Keratinocyte (primary cell): ENCODE measurements at regions not wholly inside any gene's neighbourhood (a gene's known extent, or its start where the extent isn't known, plus 50 kb on each side); places are given as distances from the start of the nearest gene placed in this dataset.

ENCODE experiments used
- DNase-seq: peaks from one replicate; pipeline ENCODE4 v3.0.0-alpha.2; 2011; ENCODE audit warnings: low read depth, missing footprints, low spot score
- FAIRE-seq: peaks from 2 replicates; lab custom pipeline; 2011; peaks lifted over from hg19 to GRCh38; lab: Jason Lieb, UNC
- H2AFZ ChIP-seq: 2 replicates; pipeline ENCODE4 v1.6.0; 2012; ENCODE audit warnings: low read length, control low read depth, inconsistent platforms; ENCODE audit not compliant: control insufficient read depth
- H3K27ac ChIP-seq: 2 replicates; pipeline ENCODE4 v1.5.1; 2011; ENCODE audit warnings: low read length; ENCODE audit not compliant: control insufficient read depth, insufficient read depth
- H3K27me3 ChIP-seq: 3 replicates; pipeline ENCODE4 v1.6.0; 2011; ENCODE audit warnings: low read length; ENCODE audit not compliant: control insufficient read depth, insufficient read depth; ENCODE audit errors: extremely low read depth
- H3K36me3 ChIP-seq, 2 experiments: 2 replicates in 1 of 2; 3 replicates in 1 of 2; pipeline ENCODE4 v1.5.1; 2011; ENCODE audit warnings: low read length in 2 of 2, mild to moderate bottlenecking in 1 of 2; ENCODE audit not compliant: control insufficient read depth in 2 of 2, insufficient read depth in 2 of 2; ENCODE audit errors: extremely low read depth in 1 of 2
- H3K4me1 ChIP-seq: 3 replicates; pipeline ENCODE4 v1.5.1; 2011; ENCODE audit warnings: low read length; ENCODE audit not compliant: control insufficient read depth, insufficient read depth; ENCODE audit errors: extremely low read depth
- H3K4me2 ChIP-seq: 3 replicates; pipeline ENCODE4 v1.6.0; 2011; ENCODE audit warnings: low read depth, low read length; ENCODE audit not compliant: control insufficient read depth, insufficient read depth; ENCODE audit errors: extremely low read depth
- H3K4me3 ChIP-seq, 3 experiments: fragments of 200-600 bp in 1 of 3; sonication (generic) in 1 of 3; 2 replicates in 2 of 3; 3 replicates in 1 of 3; pipeline ENCODE4 v1.5.1; 2011 to 2016; ENCODE audit warnings: low read length in 3 of 3, mild to moderate bottlenecking in 3 of 3, control low read depth in 2 of 3, inconsistent platforms in 1 of 3, low read depth in 1 of 3, mixed read lengths in 1 of 3, mixed run types in 1 of 3, moderate library complexity in 1 of 3; ENCODE audit not compliant: control insufficient read depth in 2 of 3, insufficient read depth in 2 of 3; ENCODE audit errors: extremely low read depth in 1 of 3
- H3K79me2 ChIP-seq: 2 replicates; pipeline ENCODE4 v1.6.0; 2012; ENCODE audit warnings: low read length; ENCODE audit not compliant: control insufficient read depth, insufficient read depth
- H3K9ac ChIP-seq: 3 replicates; pipeline ENCODE4 v1.6.0; 2011; ENCODE audit warnings: low read length; ENCODE audit not compliant: control insufficient read depth, insufficient read depth; ENCODE audit errors: extremely low read depth
- H3K9me1 ChIP-seq: 3 replicates; pipeline ENCODE4 v1.6.0; 2011; ENCODE audit warnings: low read length; ENCODE audit not compliant: control insufficient read depth, insufficient read depth; ENCODE audit errors: extremely low read depth
- H3K9me3 ChIP-seq: 2 replicates; pipeline ENCODE4 v1.5.1; 2012; ENCODE audit warnings: low read depth, low read length; ENCODE audit not compliant: control insufficient read depth
- H4K20me1 ChIP-seq: 3 replicates; pipeline ENCODE4 v1.6.0; 2011; ENCODE audit warnings: low read length; ENCODE audit not compliant: control insufficient read depth, insufficient read depth; ENCODE audit errors: extremely low read depth
- EZH2 ChIP-seq: IDR thresholded peaks from one replicate; pipeline ENCODE4 v1.6.1; 2012; ENCODE audit warnings: inconsistent platforms, mild to moderate bottlenecking, low read length, moderate library complexity
- dilution Hi-C: fragments of 300-500 bp; cut with MboI; formaldehyde crosslinking; loops from one replicate; pipeline ENCODE4 v1.7.0; 2020; ENCODE audit warnings: low sequenced_read_pairs; ENCODE audit not compliant: extremely low pct_ligation_motif_present
- TF ChIP-seq, protein P1 (sequence below), 3 experiments: IDR thresholded peaks in 1 of 3; conservative IDR thresholded peaks in 1 of 3; optimal IDR thresholded peaks in 1 of 3; 2 replicates in 2 of 3; 3 replicates in 1 of 3; pipeline versions ENCODE3 to v1.5.1; 2011; ENCODE audit warnings: low read length in 3 of 3, mild to moderate bottlenecking in 3 of 3, moderate library complexity in 2 of 3, control low read depth in 1 of 3, inconsistent platforms in 1 of 3; ENCODE audit not compliant: insufficient read depth in 2 of 3; ENCODE audit errors: extremely low read depth in 1 of 3

DNA sequence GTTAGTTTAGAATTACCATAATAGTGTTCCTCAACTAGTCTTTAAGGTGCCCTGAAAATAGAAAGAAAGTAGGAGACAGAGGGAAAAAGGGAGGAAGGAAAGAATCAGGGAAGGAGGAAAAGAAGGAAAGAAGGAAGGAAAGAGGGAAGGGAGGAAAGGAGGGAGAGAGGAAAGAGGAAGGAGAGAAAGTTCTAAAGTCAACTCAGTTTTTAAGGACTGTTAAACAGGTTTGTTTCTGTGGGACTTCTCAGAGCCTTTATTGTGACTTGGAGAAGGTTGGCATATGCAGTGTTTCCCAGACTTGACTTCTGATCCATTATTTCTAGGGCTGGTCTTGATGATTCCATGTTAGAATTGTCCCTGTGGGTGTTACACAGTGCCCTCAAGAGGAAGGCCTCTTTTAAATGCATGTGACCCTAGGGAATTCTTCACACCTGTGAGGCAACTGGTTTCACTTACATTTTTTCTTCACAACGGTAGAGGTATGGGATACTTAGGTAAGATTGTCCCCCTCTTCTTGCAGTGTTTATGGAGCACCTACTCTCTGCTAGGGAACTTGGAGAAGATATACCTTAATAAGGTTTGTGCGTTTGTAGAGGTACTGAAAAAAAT is 132.7 kb upstream of the GMDS start:
- no peaks in the 10 kb centered on the region for H3K36me3 ChIP-seq
- H3K4me3 ChIP-seq: no peak overlapping the region
- H3K79me2 ChIP-seq: no peaks in the 10 kb centered on the region
- H3K9me1 ChIP-seq: no peaks in the 10 kb centered on the region
- H4K20me1 ChIP-seq: no peaks in the 10 kb centered on the region
- dilution Hi-C loops: no loop called here
- H2AFZ ChIP-seq: no peak overlapping the region
- peaks cover 11% of the 10 kb centered on the region for H3K4me1 ChIP-seq
- FAIRE-seq: no peak
- no peak overlapping the region for H3K27ac ChIP-seq
- TF ChIP-seq EZH2: no peak
- no peaks in the 10 kb centered on the region for H3K27me3 ChIP-seq
- no peak overlapping the region for H3K4me2 ChIP-seq
- DNase-seq: no peak
- no peak overlapping the region for H3K9ac ChIP-seq
- no peaks in the 10 kb centered on the region for H3K9me3 ChIP-seq

DNA sequence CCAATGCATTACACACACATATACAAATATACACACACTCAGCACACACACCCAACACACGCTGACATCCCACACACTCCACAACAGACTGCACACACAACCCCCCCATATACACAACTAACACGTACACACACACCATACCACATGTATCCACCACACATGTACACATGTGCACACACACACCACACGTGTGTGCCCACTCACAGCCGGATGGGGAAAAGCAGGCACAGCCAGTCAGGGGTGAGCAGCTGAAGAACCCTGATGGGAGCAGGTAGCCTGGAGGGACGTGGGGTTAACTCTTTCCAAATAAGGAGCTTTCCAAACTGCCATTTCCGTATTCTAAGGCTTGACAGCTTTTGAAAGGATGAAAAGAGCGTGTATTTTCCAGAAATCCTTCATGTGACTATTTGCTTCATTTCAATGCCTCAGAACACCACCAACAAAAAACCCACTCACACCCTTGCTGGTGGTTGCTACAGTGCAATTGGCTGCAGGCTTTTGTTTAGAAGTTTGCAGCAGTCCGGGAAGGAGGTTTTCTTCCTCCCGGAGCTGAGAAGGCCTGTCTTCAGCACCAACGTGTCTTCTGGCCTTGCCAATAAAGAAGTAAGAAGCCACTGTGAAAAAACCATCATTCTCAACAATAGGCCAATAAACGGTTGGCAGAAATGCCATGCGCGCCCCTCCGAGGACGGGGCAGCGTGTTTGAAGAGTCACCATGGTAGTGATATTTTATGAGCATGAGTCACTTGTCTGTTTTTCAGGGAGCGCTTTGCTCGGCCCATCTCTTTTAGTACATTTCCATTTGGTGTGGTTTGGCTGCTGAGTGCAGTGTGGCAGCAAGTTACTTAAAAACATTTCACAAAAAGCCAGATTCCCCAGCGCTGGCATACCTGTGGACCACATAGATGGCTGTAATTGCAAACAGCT is 131.3 kb upstream of the GMDS start:
- Histone ChIP-seq H3K27me3 (no peaks in the 10 kb centered on the region), H3K4me1 (peaks cover 11% of the 10 kb centered on the region), H3K27ac (no peak overlapping the region), H4K20me1 (no peaks in the 10 kb centered on the region), H3K79me2 (no peaks in the 10 kb centered on the region), H3K36me3 (no peaks in the 10 kb centered on the region), H2AFZ (no peak overlapping the region), H3K4me2 (no peak overlapping the region), H3K9me1 (no peaks in the 10 kb centered on the region), H3K9ac (no peak overlapping the region), H3K4me3 (no peak overlapping the region), H3K9me3 (no peaks in the 10 kb centered on the region)
- FAIRE-seq: no peak
- TF ChIP-seq EZH2: no peak
- TF ChIP-seq, protein P1, sequence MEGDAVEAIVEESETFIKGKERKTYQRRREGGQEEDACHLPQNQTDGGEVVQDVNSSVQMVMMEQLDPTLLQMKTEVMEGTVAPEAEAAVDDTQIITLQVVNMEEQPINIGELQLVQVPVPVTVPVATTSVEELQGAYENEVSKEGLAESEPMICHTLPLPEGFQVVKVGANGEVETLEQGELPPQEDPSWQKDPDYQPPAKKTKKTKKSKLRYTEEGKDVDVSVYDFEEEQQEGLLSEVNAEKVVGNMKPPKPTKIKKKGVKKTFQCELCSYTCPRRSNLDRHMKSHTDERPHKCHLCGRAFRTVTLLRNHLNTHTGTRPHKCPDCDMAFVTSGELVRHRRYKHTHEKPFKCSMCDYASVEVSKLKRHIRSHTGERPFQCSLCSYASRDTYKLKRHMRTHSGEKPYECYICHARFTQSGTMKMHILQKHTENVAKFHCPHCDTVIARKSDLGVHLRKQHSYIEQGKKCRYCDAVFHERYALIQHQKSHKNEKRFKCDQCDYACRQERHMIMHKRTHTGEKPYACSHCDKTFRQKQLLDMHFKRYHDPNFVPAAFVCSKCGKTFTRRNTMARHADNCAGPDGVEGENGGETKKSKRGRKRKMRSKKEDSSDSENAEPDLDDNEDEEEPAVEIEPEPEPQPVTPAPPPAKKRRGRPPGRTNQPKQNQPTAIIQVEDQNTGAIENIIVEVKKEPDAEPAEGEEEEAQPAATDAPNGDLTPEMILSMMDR (optimal IDR thresholded peaks at IDR 0.05 in 1 of 3, IDR thresholded peaks at IDR 0.05 in 1 of 3, conservative IDR thresholded peaks at IDR 0.05 in 1 of 3; ENCODE audit: extremely low read depth in 1 of 3, insufficient read depth in 2 of 3, low read length in 3 of 3): no peak
- dilution Hi-C loops: no loop called here
- DNase-seq: no peak
